Mesenteric fat pad (tissue), 1 donor: ENCODE measurements at regions not wholly inside any gene's neighbourhood (a gene's known extent, or its start where the extent isn't known, plus 50 kb on each side); places are given as distances from the start of the nearest gene placed in this dataset.
"Not testable (repeated sequence)": the region's sequence is repeated elsewhere in the genome, so short reads cannot be mapped to it uniquely, and the experiment has no call there.

Experiments used
- DNase-seq: peaks from one replicate; pipeline ENCODE4 v3.0.0-alpha.2; 2020; ENCODE audit warnings: low spot score
- donor health status: DM: yes; HTN: yes; CAD: no.

DNA sequence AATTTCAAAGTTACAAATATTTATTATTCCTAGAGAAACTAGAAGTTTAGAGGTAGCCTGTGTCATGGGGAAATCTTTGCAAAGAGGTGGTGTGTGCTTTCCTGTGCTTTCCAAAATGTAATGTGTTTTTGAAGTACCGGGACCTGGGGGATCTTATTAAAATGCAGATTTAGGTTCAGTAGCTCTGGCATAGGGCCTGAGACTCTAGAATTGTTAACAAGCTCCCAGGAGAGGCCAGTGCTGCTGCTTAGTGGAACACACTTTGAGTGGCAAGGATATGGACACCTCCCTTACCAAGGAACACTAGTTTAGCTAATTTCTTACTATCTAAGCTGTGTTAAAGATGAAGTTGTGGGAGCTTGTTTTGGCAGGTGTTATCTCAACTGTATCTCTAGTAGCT lies 428.9 kb downstream of the VGLL3 start:
- no peak for DNase-seq

DNA sequence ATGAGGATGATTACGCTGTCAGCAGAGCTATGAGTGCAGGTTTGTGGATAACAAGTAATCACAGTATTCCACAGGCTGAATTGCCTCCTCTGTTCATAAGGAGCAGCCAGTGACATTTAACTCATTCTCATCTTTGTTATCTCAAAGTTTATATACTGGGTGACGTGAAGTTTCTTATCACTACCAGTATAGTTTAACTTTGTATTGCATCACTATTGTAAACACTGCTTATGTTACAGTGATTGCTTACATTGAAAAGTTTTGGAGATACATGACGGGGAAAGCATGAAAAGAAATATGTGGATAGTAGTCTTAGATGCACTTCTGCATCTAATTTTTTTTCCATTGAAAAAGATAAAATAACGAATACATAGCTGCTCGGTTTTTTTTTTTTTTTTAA lies 429.7 kb downstream of the VGLL3 start:
- no peak for DNase-seq

GRCh38 chr3:86554383-86554782 lies 436.6 kb downstream of the VGLL3 start:
- no peak for DNase-seq

DNA sequence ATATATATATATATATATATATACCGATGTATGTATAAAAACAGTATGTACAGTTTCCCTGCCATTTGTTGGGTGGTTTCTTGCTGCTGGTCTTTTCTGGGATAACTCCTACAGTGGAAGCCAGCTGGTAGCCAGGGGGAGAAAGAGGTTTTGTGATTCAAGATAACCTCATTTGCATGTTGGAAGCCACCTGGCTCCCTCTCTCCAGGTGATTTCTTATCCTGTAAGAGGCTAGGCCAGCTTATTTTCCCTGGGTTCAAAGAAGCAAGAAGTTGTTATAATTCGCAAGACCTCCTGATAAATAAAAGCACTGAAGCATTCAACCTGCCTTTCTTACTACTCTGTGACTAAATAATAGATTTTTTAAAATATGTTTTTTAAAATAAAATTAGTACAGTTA lies 443.3 kb downstream of the VGLL3 start:
- DNase-seq: no peak

GRCh38 chr3:86537171-86537570 lies 453.8 kb downstream of the VGLL3 start:
- no peak for DNase-seq

- no peak for DNase-seq
Observed at GRCh38 chr3:86519819-86520218, 471.1 kb downstream of the VGLL3 start.

GRCh38 chr3:86481636-86482035 lies 509.3 kb downstream of the VGLL3 start:
- no peak for DNase-seq

- no peak for DNase-seq
Observed at GRCh38 chr3:86481031-86481430, 509.9 kb downstream of the VGLL3 start.

DNA sequence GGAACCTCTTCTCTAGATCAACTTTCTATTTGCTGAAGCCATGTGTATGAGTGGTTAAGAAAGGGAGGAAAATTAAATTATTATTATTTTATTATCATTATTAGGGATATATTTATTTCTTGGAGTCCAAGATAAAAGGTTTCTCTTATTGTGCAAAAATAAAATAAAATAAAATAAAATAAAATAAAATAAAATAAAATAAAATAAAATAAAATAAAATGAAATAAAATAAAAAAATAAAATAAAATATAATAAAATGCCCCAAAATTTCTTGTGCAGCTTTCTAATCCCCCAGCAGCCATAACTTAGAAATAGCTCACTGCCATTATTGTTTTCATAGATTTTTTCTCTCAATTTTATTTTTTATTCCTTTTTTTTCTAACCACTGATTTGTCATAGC lies 526.8 kb downstream of the VGLL3 start:
- no peak for DNase-seq

DNA sequence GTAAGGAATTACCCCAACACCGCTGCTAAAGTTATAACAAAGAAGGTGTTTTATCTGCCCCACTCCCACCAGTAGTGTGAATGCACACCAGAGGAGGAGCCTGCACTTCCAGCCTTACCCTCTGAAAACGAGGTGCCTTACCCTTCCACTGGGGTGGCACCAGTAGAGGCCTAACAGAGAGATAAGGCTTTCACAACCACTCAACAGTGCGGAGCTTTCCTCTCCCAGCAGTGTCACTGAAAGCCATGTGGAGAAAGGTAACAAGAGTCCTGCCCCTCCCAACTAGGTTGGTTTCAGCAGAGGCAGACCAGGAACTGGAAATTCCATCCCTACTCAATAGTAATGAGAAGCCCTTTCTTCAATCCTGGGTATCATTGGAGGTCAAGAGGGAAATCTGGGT lies 539.2 kb downstream of the VGLL3 start:
- no peak for DNase-seq

- DNase-seq: no peak
Observed at GRCh38 chr3:86438544-86438943, 552.4 kb downstream of the VGLL3 start.

GRCh38 chr3:86427343-86427742 lies 563.6 kb downstream of the VGLL3 start:
- DNase-seq: no peak

DNA sequence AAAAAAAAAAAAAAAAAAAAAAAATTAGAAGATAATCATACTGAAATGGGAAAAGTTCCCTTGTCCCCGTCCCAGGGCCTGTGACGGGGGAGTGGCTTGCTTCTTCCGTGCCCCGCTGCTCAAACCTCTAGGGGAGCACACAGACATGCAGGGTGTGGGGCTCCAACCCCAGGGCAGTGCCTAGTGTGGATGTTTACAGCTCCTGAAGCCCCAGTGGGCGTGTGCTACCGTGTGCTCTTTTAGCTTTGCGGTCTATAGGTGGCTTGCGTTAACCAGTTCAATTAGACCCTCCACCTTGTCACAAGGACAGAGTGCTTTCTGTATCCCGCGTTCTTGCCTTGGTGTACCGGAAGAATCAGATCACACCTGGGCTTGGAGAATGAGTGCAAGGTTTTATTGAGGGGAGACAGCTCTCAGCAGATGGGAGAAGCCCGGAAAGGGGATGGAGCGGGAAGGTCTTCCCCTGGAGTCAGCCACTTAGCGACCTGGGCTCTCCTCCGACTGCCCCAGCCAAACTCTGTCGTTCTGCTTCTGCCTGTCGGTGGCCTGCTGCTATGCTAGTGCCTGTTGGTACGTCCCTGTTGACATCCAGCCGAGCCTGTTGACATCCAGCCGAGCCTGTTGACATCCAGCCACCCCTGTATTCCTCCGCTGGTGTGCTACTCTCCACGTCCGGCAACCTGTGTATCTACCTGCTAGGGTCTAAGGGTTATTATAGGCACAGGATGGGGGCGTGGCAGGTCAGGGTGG lies 569.8 kb downstream of the VGLL3 start:
- DNase-seq: no peak

- DNase-seq: no peak
Observed at GRCh38 chr3:86418861-86419260, 572.1 kb downstream of the VGLL3 start.

DNA sequence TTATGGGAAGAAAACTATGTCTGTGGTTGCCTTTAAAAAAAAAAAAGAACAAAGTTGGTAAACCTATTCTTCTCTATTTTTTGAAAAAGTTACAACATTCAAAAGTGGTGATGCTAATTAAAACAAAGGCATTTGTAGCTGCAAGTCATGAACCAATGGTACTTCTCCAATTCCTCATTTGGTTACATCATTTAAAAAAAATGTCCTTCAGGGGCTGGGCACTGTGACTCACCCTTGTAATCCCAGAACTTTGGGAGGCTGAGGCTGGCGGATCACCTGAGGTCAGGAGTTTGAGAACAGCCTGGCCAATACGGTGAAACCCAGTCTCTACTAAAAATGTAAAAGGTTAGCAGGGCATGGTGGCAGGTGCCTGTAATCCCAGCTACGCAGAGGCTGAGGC lies 574.6 kb downstream of the VGLL3 start:
- no peak for DNase-seq

DNA sequence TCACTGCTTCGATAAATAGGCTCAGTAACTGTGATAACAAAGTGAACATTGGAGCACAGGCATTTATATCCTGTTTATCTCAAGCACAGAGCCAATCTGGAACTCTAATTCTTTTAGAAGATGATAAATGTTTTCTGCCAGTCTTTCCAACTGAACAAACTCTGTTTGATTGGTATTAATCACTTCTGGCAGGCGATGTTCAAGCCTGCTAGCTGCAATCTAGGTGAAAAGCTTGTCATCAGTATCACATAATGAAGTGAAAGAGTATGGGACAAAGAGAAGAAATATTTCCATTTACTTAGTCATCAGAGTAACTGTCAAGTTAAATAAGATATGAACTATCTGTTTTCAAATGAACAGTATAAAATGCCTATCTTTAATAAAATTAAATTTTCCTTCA lies 577.3 kb downstream of the VGLL3 start:
- no peak for DNase-seq

DNA sequence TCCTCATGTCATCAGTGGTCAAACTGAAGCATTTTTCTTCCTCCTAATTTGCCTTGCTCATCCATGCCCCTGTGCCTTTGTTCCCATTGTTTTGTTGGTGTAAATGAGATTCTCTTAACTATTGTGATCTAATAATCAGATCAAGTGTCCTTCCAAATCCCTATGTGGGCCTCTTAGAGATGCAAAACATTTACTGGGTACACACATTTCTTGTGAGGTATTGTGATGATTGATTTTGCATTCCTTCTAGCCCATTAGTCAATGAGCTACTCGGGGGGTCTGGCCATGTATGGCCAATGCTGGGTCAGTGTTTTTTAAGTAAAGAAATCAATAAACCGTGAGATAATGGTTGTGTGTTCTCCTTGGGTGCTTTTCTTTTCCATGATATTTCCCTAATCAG lies 580.4 kb downstream of the VGLL3 start:
- DNase-seq: no peak

DNA sequence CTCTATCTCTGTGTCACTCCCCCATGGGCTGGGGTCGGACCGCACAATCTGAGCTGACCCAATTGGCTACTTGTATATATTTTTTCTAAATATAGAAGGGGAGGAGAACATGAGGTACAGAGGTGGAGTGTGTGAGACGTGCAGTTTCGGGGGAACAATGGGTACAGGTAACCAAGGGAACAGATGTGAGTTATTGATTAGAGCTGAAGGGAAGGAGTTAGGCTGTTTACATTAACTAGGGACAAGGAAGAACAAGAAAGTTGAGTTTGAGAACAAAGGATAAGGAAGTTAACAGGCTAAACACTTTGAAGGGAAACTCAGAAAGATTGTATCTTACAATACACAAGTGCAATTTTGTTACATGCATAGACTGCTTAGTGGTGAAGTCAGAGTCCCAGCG lies 601.2 kb downstream of the VGLL3 start:
- DNase-seq: not testable (repeated sequence)

- no peak for DNase-seq
Observed at GRCh38 chr3:86388820-86389219, 602.1 kb downstream of the VGLL3 start.

GRCh38 chr3:86382556-86382955 lies 608.4 kb downstream of the VGLL3 start:
- DNase-seq: no peak

GRCh38 chr3:86381247-86381646 lies 609.7 kb downstream of the VGLL3 start:
- DNase-seq: no peak

- DNase-seq: no peak
Observed at GRCh38 chr3:86379280-86379679, 611.7 kb downstream of the VGLL3 start.

DNA sequence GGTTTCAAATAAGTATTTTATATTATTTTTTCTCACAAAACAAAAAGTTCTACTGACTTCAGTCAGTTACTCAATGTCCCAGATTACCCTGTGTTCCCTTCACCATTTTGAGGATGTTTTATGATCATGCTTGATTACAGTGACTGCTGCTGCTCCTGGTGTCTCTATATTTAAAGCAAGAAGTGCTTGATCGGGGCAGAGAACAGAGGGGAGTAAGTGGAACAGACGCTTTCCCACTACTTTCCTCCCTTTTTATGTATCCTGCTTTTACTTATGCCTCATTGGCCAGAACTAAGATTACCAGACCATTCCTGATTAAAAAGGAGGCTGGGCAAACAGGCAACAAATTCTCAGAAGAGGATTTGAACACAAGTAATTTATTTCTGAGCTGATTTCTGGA lies 612.1 kb downstream of the VGLL3 start:
- DNase-seq: no peak

DNA sequence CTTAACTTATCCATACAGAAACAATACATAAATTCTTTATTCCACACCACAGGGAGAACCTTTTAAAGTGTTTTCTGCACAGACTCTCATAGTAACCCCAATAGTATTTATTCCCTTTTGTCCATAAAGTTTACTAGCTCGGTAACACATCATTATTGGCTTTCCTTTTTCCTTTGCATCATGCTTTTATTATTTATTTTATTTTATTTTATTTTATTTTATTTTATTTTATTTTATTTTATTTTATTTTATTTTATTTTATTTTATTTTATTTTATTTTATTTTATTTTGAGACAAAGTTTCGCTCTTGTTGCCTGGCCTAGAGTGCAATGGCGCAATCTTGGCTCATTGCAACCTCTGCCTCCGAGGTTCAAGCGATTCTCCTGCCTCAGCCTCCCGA lies 655.4 kb downstream of the VGLL3 start:
- DNase-seq: not testable (repeated sequence)
